ENCODE measurements at regions not wholly inside any gene's neighbourhood (a gene's known extent, or its start where the extent isn't known, plus 50 kb on each side); places are given as distances from the start of the nearest gene placed in this dataset.

DNA sequence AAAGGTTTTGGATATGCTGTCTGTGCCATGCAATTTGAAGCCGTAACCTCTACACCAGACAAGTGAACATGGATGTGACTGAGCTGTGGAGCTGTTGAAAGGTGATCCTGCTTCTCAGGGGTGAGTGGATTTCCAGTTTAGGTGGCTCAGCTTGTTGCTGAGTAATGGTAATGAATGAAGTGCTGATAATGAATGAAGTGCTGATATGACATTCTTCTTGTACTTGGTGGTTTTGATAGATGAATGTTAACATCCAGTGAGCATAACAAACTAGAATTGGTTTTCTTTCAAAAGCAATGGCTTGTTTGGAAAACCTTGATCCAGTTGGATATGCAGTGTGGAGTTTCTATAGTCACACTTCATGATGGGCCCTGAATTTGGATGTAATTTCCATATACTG is 89.7 kb upstream of the FZD8 start:
- DNase-seq (ENCODE audit: extremely low spot score, unreplicated experiment), result no peak
- Mint-ChIP-seq H3K4me3 (no peak overlapping the region), H3K4me1 (ENCODE audit: unreplicated experiment) (peaks cover 6% of the 10 kb centered on the region), H3K9me3 (no peaks in the 10 kb centered on the region), H3K27me3 (peaks cover 5% of the 10 kb centered on the region), H3K27ac (no peak overlapping the region), H3K36me3 (no peaks in the 10 kb centered on the region)
- TF ChIP-seq, protein P1, sequence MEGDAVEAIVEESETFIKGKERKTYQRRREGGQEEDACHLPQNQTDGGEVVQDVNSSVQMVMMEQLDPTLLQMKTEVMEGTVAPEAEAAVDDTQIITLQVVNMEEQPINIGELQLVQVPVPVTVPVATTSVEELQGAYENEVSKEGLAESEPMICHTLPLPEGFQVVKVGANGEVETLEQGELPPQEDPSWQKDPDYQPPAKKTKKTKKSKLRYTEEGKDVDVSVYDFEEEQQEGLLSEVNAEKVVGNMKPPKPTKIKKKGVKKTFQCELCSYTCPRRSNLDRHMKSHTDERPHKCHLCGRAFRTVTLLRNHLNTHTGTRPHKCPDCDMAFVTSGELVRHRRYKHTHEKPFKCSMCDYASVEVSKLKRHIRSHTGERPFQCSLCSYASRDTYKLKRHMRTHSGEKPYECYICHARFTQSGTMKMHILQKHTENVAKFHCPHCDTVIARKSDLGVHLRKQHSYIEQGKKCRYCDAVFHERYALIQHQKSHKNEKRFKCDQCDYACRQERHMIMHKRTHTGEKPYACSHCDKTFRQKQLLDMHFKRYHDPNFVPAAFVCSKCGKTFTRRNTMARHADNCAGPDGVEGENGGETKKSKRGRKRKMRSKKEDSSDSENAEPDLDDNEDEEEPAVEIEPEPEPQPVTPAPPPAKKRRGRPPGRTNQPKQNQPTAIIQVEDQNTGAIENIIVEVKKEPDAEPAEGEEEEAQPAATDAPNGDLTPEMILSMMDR (conservative IDR thresholded peaks at IDR 0.05), result no peak

DNA sequence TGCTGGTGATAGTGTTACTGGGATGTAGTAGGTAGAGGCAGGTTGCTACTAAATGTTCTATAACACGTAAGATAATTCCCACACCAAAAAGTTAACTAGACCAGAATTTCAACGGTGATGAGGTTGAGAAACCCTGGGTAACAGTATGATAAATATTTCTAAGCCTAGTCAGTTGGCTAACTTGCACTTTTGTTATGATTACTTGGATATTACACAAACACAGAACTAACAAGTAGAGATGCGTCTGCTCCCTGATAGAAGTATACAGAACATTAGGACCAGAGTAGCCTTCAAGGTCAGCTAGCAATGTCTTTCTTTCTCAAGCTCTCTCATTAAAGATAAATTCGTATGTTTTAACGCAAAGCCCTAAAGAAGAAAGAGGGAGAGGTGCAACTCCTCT is 86.2 kb upstream of the FZD8 start:
- H3K4me1 Mint-ChIP-seq (ENCODE audit: unreplicated experiment), result peaks cover 8% of the 10 kb centered on the region
- peaks cover 8% of the 10 kb centered on the region for H3K27me3 Mint-ChIP-seq
- H3K27ac Mint-ChIP-seq, result no peak overlapping the region

DNA sequence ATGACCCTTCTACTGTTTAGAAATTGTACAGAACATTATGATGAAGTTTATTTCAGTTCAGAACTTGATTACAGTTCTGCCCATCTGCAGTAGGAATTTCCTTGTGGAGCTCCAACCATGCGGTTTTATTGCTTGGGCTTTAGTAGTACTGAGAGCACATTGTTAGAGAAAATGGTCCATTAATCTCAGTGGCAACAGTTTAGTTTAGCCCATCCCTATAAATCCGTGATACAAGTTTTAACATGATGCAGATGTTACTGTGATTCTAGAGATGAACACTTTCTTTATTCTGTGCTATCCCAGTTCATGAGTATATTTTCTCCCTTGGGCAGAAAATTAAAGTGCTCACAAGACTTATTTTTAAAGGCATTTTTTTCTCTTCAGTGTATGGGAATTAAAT is 84.8 kb upstream of the FZD8 start:
- no peak overlapping the region for H3K4me3 Mint-ChIP-seq
- peaks cover 9% of the 10 kb centered on the region for H3K27me3 Mint-ChIP-seq
- TF ChIP-seq, protein P1 (conservative IDR thresholded peaks at IDR 0.05), result no peak
- no peak overlapping the region for H3K27ac Mint-ChIP-seq
- H3K36me3 Mint-ChIP-seq, result no peaks in the 10 kb centered on the region
- DNase-seq (ENCODE audit: extremely low spot score, unreplicated experiment), result no peak
- peaks cover 8% of the 10 kb centered on the region for H3K4me1 Mint-ChIP-seq (ENCODE audit: unreplicated experiment)
- H3K9me3 Mint-ChIP-seq, result no peaks in the 10 kb centered on the region

More for the DNA sequence above, 86.2 kb upstream of the FZD8 start:
- DNase-seq (ENCODE audit: extremely low spot score, unreplicated experiment), result no peak
- no peak overlapping the region for H3K4me3 Mint-ChIP-seq
- H3K9me3 Mint-ChIP-seq, result no peaks in the 10 kb centered on the region
- no peaks in the 10 kb centered on the region for H3K36me3 Mint-ChIP-seq
- TF ChIP-seq, protein P1 (conservative IDR thresholded peaks at IDR 0.05), result no peak

DNA sequence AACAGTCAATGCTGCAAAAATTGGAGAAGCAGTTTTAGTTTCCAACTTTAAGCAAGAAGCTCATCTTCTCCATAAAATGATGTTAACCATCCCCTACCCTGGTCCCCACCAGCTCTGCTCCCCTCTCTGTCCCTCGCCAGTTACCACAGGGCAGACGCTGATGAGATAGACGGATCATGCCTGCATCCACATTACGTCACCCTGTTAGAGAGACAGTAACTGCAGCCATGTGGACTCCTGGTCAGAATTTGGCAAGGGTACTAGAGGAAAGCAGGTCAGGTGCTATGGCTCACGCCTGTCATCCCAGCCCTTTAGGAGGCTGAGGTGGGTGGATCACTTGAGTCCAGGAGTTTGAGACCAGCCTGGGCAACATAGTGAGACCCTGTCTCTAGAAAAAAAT is 81.9 kb upstream of the FZD8 start:
- Mint-ChIP-seq H3K4me1 (ENCODE audit: unreplicated experiment) (peaks cover 8% of the 10 kb centered on the region), H3K4me3 (no peak overlapping the region), H3K27ac (no peak overlapping the region), H3K27me3 (peaks cover 4% of the 10 kb centered on the region), H3K9me3 (no peaks in the 10 kb centered on the region), H3K36me3 (no peaks in the 10 kb centered on the region)
- TF ChIP-seq, protein P1 (conservative IDR thresholded peaks at IDR 0.05), result no peak
- no peak for DNase-seq (ENCODE audit: extremely low spot score, unreplicated experiment)

DNA sequence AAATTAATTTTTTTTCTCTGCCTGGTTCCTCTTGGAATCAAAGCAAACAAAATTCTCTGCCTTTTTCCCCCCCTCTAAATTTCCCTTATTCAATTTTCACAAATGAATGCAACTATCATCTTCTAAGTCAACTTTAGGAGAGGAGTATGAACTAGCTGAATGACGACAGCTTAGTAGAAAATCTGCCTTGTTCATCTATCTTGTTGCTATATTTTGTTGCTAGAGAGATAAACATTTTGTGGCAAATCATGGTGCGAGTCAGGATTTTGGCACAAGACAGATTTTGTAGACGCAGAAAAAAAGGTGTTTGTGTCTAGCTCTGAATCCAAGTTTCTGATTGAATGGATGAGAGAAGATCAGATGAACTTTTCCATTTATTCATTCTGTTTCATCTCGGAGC is 81.0 kb upstream of the FZD8 start:
- Mint-ChIP-seq H3K27ac (no peak overlapping the region), H3K4me3 (no peak overlapping the region), H3K4me1 (ENCODE audit: unreplicated experiment) (peaks cover 8% of the 10 kb centered on the region), H3K27me3 (peaks cover 9% of the 10 kb centered on the region), H3K9me3 (no peaks in the 10 kb centered on the region), H3K36me3 (no peaks in the 10 kb centered on the region)
- no peak for DNase-seq (ENCODE audit: extremely low spot score, unreplicated experiment)
- TF ChIP-seq, protein P1 (conservative IDR thresholded peaks at IDR 0.05), result no peak

DNA sequence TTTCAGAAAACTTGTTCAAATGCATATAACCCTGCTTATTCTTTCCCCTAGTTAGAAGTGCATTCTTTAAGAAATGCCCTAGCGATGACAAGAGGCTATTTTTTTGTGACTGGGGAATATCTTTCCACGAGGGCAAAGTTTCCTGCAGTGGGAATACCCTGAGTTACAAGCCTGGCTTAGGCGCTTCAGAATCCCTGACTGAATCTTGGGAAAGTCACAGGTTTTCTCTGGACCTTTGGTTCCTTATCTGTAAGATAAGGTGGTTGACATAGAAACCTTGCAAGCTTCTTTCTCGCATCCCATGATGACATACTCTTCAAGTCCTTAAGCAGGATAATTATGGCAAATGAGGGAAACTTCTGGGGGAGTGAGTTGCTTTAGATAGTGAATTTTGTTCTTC is 80.5 kb upstream of the FZD8 start:
- DNase-seq (ENCODE audit: extremely low spot score, unreplicated experiment), result no peak
- TF ChIP-seq, protein P1 (conservative IDR thresholded peaks at IDR 0.05), result no peak
- Mint-ChIP-seq H3K27me3 (peaks cover 9% of the 10 kb centered on the region), H3K27ac (no peak overlapping the region), H3K36me3 (no peaks in the 10 kb centered on the region), H3K4me1 (ENCODE audit: unreplicated experiment) (peaks cover 8% of the 10 kb centered on the region), H3K9me3 (no peaks in the 10 kb centered on the region), H3K4me3 (no peak overlapping the region)

All from type B pancreatic cell (in vitro differentiated cells).